Fibroblast of pulmonary artery (primary cell): ENCODE measurements at regions not wholly inside any gene's neighbourhood (a gene's known extent, or its start where the extent isn't known, plus 50 kb on each side); places are given as distances from the start of the nearest gene placed in this dataset.

Source experiments
- DNase-seq: peaks from one replicate; pipeline ENCODE4 v3.0.0-alpha.2; 2010; ENCODE audit warnings: low read depth
- H3K4me3 ChIP-seq: replicated peaks from 2 replicates; pipeline ENCODE4 v1.5.1; 2011; ENCODE audit warnings: low read depth, mild to moderate bottlenecking, control low read depth, low read length, moderate library complexity
- TF ChIP-seq, protein P1 (sequence below): IDR thresholded peaks from 2 replicates; pipeline ENCODE4 v1.5.1; 2011; ENCODE audit warnings: mild to moderate bottlenecking, control low read depth, low read length, inconsistent platforms; ENCODE audit errors: missing control alignments

GRCh38 chr20:20856306-20856705 lies 143.9 kb upstream of the RALGAPA2 start:
- TF ChIP-seq, protein P1, sequence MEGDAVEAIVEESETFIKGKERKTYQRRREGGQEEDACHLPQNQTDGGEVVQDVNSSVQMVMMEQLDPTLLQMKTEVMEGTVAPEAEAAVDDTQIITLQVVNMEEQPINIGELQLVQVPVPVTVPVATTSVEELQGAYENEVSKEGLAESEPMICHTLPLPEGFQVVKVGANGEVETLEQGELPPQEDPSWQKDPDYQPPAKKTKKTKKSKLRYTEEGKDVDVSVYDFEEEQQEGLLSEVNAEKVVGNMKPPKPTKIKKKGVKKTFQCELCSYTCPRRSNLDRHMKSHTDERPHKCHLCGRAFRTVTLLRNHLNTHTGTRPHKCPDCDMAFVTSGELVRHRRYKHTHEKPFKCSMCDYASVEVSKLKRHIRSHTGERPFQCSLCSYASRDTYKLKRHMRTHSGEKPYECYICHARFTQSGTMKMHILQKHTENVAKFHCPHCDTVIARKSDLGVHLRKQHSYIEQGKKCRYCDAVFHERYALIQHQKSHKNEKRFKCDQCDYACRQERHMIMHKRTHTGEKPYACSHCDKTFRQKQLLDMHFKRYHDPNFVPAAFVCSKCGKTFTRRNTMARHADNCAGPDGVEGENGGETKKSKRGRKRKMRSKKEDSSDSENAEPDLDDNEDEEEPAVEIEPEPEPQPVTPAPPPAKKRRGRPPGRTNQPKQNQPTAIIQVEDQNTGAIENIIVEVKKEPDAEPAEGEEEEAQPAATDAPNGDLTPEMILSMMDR, result no peak
- no peak for DNase-seq
- no peak overlapping the region for H3K4me3 ChIP-seq

GRCh38 chr20:20851385-20851784 lies 138.9 kb upstream of the RALGAPA2 start:
- DNase-seq, result no peak
- H3K4me3 ChIP-seq, result no peak overlapping the region
- TF ChIP-seq, protein P1, result no peak

GRCh38 chr20:20850407-20850806 lies 138.0 kb upstream of the RALGAPA2 start:
- no peak for DNase-seq
- TF ChIP-seq, protein P1, result no peak
- no peak overlapping the region for H3K4me3 ChIP-seq

DNA sequence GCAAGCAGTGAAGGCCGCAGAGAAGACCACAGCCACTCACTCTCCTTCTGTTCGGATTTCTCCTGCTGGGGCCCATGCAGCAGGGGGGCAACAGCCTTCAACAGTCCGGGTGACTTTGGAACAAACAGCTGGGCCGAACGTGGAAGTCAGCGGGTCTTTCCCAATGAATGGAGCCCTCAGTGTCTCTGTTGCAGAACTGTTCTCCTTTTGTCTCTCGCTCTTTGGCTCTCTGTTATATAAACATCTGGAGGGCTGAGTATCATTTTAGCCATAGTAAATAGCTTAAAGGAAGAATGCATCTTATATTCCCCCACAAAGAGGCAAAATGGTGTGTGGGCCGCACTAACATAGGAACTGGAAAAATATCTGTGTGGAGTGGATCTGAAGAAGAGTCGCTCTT lies 136.7 kb upstream of the RALGAPA2 start:
- no peak overlapping the region for H3K4me3 ChIP-seq
- DNase-seq, result no peak
- TF ChIP-seq, protein P1, result no peak

- TF ChIP-seq, protein P1, result no peak
- no peak for DNase-seq
- H3K4me3 ChIP-seq, result no peak overlapping the region
Measured at GRCh38 chr20:20847814-20848213, 135.4 kb upstream of the RALGAPA2 start.

DNA sequence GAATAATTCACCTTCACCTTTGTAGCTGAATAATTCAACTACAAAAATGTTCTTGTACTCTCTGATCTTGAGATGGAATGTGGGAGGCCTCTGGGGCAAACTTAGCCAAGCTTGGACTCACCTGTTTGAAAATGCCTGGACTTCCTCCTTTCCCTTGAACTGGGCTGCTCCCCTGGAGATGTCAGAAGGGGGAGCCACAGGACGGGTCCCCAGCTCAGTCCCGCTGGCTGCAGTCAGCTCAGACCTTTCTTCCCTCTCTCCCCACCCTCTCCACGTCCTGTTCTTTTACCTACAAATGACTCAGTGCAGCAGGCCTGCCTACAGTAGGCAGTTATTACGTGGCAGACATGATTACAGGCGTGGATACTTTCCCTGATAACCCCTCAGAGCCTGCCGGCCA lies 131.5 kb upstream of the RALGAPA2 start:
- DNase-seq, result no peak

GRCh38 chr20:20839771-20840170 lies 127.3 kb upstream of the RALGAPA2 start:
- TF ChIP-seq, protein P1, result no peak
- DNase-seq, result no peak
- no peak overlapping the region for H3K4me3 ChIP-seq

More for the DNA sequence above, 131.5 kb upstream of the RALGAPA2 start:
- H3K4me3 ChIP-seq, result no peak overlapping the region
- TF ChIP-seq, protein P1, result no peak
